HG02943 (cell line): ENCODE measurements at regions not wholly inside any gene's neighbourhood (a gene's known extent, or its start where the extent isn't known, plus 50 kb on each side); places are given as distances from the start of the nearest gene placed in this dataset.

Experiments used
- ATAC-seq: cut with Tn5 transposase; IDR thresholded peaks from one replicate; pipeline ENCODE4 v1.9.1; 2021; ENCODE audit warnings: mild to moderate bottlenecking, low read depth, moderate library complexity; ENCODE audit not compliant: unreplicated experiment

DNA sequence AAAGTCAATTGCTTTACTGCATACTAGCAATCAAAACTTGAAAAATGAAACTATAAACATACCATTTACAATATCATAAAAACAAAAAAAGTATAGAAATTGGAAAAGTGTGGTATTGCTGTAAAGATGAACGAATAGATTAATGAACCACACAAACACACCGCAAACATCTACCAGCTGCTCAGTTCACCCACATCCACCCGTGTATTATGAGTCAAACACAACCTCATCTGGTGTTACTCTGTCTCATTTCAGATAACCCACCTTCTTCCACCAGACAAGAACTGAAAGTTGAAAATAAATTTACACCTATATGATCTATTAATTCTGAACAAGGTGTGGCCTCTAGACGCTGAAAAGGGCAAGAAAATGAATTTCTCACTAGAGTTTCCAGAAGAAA lies 53.3 kb downstream of the BLID start:
- ATAC-seq, result no peak

DNA sequence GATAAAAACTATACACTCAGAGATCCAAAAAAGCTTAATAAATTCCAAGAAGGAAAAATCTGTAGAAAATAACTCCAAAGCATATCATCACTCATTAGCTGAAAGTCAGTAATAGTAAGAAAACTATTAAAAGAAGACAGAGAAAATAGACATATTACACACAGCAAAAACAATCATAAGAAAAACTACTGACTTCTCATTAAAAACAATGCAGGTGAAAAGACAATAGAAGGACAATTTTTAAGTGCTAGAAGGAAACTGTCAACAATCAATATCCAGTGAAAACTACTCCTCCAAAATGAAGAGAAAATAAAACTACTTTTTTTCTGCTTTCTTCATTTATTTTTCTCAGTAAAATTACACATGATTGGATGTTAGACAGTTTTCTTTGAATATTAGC lies 56.5 kb downstream of the BLID start:
- no peak for ATAC-seq

DNA sequence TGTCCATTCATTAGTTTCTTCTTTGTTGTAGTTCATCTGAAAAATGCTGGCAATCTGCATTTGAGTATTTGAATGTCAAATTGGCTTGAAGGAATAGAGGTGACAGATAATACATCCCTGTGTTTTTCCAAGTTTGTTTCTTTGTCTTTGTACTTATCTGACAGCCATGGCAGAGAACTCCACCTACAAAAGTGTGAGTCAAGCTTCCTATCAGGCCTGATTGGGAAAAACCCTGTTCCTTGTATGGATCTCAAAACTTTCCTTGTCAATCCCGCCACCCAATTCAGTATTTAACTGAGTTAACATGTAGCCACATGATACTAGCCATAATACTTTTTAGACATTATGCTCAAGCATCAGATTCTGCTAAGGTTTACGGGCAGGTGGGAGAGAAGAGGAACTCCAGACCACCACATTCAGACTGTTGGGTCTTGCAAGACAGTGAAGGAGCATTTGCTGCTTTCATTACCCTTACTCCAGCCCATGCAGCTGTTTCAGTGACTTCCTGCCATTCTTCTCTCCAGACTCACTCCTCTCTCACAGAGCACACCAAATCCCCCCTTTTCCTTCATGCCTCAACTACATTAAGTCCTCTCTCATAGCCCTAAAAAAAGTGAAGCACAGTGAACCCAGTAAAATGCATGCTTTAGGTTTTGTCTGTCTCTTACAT lies 65.9 kb downstream of the BLID start:
- no peak for ATAC-seq

DNA sequence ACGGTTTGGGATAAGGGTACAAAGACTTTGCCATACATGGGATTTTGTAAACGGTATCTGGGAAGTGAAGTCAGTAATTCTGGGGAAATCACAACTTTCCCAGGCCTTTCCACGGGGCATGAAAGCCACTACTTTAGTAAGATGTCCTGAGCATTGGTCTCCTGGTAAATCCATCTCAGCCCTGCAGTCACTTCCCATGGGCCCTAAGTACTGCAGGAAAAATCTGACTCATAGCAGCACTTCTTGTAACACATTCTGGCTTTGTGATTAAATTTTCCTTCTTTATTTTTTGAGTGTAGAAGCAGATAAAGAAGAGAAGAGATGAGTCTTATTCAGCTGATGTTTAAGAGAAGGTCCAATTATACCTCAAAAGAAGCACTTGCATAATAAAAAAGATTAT lies 67.6 kb downstream of the BLID start:
- no peak for ATAC-seq

DNA sequence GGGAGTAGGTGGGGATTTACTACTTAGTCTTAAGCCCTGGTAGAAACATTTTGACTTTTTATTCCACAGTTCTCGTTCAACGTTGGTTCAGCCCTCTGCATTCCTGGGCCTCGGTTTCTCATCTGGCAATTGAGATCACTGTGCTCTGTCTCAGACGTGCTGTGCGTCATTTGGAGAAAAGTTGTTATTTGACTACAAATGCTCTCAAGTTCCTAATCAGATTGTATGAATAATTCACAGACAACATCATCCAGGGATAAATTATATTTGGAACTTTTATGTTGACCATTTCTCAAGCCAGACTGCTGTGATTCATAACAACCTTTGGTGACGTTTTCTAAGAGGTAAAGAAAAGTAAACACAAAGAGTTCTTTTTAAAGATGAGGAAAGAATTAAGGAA lies 69.2 kb downstream of the BLID start:
- no peak for ATAC-seq

DNA sequence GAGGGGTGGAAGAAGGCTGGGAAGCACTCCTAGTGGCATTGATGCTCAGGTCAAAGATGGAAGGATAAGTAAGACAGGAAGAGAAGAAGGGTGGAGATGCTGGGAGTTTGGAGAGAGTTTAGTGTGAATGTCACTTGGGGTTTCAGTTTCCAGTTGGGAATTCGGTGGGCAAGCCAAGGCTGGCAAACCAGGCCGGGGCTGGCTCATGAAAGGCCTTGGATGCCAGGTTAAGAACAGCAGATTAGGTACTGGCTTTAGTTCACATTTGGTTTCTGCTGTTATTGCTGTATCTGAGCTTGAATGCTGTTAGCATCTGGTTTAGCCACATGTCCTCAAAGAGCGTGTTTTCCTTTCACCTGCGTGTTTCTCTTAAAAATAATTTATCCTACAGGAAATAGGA lies 69.6 kb downstream of the BLID start:
- ATAC-seq, result no peak

DNA sequence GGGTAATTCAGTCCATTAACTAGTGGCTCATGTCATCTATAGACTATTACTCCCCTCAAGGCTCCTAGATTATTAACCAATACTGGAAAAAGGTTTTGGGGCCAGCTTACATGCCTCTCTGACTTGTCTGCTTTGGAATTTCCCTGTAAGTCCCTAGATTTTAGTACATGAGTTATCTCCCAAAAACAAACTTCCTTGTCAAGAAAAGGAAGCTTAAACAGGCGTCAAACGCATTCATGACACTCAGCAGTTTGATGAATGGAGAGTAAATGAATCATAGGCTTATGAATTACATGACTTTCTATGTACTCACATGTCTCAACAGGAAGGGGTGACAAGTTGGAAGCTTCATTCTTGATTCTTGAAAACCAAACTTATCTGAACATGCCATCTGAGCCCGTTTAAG lies 70.8 kb downstream of the BLID start:
- no peak for ATAC-seq

DNA sequence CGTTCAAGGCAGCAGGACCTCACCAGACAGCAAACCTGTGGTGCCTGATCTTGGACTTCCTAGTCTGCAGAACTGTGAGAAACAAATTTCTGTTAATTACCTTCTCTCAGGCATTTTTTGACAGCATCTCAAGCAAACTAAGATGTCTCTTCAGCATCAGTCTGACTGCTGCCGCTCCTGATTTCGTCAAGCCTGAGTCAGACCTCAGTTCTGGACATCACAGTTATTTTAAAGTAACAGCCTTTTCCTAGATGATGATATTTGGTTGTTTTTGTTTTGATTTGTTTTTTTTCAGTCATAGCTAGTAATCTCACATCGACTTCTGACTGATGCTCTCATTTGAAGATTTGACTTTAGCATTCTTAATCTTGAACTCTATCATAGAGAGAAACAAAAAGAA lies 71.9 kb downstream of the BLID start:
- ATAC-seq, result no peak

DNA sequence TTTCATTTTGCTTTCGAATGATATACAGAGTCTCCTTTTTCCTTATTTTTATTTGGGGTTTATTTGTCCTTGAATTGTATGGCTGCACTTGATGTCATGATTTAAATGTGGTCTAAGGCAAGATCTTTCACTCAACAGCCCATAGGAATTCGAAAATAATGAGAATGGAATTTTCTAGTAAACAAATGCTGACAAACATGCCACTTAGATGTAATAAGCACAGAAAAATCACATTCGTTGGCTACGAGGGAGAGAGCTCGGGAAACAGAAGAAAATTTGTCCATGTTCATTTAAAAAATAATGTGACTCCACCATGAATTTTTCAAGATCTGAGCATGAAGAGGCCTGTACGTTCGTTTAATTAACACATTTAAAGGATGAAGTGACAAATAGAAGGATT lies 73.0 kb downstream of the BLID start:
- ATAC-seq, result no peak

DNA sequence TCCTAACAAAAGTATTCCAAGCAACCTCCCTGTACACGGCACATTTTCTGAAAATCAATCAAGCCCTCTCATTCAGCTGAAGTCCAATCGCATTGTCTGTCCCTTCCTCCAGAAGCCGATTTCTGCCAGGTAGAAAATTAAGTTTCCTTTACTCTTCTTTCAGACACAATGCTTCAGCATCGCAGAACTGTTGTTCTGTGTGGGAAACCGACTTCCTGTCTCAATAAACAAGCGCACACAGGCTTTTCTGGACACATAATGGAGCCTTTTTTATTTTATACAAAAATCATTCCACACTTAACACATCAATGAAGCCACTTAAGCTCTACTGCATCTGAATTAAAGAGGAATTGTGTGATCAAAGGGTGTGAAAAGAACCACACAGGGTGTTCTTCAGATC lies 75.6 kb downstream of the BLID start:
- no peak for ATAC-seq

DNA sequence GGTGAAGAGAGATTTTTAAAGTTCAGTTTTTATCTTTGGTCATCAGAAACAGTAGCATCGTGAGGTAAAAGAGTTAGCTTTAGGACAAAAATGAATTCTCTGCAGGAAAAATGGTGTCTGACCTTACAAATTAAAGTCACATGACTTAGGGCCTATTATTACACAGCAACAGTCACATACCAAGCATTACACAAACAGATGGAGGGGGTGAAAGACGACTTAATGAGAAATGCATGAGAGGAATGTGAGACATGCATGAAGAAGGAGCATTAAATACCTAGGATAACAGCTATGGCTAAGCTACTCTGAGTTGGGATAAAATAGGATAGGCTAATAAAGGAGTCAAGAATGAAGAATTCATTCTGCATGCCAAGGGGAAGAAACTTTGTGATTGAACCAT lies 77.5 kb downstream of the BLID start:
- no peak for ATAC-seq

DNA sequence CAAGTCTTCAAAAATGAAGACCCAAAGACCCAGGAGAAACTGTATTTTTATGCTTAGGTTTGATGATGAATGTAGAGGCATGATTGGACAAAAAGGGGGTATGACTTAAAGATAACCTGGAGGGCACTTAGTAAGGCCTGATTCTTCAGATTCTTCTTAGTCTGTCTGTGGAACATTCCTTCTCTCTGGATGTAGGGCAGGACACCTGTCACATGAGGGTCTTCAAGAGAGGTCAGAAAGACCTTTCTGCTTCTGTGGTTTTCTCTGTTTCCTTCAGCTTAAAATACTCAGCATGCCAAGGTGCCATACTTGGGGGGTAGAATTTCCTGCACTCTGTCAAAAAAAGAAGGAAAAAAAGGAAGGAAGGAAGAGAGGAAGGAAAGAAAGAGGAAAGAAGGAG lies 78.1 kb downstream of the BLID start:
- no peak for ATAC-seq

DNA sequence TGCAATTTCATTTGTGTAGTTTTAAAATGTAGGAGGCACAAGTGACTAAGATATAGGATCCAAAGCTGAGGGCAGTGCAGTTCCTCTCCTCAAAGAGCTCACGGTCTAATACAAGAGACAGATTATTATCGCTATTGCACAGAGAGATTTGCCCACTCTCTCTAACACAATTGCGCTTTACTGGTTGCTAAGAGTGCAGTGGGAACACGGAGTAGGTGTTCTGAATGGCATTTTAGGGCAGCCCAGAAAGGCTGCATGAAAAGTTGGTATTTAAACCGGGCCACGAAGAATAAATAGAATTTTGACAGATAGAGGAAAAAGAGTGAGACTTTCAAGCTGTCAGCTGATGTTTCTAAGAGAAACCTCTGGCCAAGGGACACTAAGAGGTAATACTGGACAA lies 79.5 kb downstream of the BLID start:
- no peak for ATAC-seq

DNA sequence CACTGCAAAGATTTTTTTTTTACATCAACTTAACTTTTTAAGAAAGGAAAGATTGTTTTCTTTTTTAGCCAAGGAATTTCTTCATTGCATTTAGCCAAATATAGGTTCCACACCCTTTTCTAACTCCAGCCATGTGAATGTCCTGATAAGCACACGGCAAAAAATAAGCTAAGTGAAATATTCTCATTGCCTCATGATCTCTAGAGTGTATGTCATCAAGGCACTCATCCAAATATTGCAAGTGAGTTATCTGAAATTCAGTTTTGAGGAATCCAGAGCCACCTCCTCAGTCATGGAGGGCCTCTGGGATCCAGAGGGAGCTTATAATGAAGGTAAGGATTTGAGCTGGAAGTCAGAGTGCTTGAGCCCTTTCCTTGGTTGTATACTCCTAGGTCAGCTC lies 80.0 kb downstream of the BLID start:
- ATAC-seq, result no peak

DNA sequence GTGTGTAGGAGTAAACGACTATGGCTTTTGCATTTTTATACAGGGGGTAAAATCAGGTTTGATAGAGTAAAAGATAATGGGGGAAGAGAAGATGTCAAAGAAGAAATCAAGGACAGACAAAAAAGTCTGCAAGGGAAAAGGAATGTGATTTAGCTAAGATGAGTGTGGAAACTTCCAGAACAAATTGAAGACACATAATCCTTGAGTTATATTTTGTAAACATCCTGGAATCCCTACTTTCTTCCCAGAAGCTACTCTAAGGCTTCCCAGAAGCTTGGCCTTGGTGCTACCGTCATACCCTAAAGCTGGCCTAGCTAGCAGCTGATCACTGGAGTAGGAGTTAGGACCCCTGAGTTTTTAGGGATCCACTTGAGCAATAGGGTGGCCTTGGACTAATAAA lies 82.4 kb downstream of the BLID start:
- ATAC-seq, result no peak

DNA sequence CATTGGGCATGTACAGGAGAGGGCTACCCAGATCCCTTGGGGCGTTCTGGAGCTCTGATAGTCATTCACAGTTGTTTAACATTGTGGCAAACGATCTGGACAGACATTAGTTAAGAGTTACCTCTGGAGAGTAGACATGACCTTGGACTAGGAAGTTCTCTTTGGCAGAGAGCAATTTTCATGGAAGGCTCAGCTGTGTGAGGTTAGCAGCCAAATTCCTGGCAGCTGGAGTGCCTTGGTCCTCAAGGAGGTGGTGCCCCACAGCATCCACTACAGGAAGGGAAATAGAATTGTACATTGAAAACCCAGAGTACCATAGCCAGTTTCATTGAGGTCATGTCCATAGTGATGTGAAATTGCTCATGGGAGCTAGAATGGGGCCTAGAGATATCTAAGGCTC lies 82.8 kb downstream of the BLID start:
- ATAC-seq, result no peak

DNA sequence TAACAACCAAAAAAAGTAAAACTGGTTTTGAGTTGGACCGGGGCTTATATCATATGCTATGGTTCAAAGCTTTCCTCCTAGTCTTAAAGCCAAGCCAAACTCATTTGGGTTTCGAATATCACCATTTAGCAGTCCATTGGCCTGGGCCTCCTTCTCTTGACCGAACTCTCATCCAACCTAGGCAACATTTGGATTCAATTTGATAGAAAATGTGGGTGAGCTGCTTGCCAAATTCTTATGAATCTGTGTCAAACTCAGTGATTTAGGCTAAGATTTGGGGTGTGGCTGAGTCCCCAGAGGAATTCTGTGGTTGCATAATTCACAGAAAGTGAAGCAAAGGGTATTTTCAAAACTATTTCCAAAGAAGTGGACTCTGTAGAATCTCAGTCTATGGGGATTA lies 83.7 kb downstream of the BLID start:
- ATAC-seq, result no peak

DNA sequence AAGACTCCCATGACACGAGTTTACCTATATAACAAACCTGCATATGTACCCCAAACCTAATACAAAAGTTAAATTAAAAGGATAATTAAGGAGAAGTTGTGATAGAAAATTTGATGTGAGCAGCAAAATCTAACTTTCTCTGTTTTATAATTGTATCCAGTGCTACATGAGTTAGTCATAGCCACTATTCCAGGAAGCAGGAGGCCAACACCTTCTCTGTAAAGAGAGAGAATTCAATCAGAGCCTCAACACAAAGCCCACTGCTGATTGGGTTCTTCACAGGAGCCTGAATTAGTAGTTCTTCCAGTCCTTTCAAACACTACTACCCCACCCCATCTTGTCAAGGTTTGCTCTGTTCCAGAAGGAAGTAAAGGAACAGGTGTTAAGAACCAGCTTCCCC lies 84.2 kb downstream of the BLID start:
- no peak for ATAC-seq

DNA sequence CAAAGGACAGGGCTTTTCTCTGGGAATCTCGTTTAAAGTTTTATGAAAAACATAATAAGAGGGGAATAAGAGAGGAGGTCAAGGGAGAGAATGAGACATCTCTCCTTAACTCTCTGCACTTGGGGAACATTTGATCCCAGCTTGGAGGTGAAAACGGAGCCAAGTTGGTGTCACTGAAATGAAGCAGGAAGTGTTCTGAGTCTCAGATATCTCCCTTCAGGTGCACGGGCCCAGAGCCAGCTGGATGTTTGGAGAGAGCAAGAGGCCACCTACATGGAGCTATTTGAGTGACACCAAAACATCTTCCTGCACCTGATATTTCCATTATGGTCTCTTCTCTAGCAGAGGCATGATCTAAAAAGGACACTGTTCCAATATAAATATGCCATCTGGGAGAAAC lies 85.7 kb downstream of the BLID start:
- ATAC-seq, result no peak

DNA sequence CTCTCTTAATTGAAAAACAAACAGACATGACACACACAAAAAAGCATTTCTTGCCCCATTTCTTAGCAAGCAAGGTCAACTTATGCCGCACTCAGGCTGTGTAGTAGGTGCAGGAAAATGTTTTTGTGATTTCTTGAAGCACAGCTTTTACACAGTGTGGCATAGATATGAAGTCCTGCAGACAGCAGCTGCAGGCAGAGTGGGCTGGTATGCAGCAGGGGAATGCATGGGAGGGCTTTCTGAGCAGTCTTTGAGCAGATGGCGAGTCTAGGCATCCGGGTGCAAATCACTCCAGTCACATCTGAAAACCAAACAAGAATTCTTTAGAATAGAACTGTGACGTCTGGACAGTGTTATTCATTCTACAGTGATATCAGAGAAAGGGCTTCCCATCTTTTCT lies 87.5 kb downstream of the BLID start:
- no peak for ATAC-seq

DNA sequence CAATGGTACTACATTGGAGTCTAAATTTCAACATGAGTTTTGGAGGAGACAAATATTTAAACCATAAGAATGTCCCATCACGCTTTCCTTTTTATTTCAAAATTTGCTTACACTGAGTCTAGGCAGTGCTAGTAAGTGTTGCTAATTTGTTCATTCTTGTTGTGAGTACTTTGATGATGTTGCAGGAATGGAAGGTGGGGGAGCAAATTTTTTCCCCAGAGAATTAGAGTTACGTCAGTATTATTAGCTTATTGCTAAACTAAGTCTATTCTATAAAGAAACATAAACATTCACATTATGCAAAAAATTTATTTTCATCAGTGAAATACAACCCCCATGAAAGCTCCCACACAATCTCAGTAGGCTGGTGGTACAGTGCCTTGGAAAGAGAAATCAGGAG lies 88.0 kb downstream of the BLID start:
- no peak for ATAC-seq

DNA sequence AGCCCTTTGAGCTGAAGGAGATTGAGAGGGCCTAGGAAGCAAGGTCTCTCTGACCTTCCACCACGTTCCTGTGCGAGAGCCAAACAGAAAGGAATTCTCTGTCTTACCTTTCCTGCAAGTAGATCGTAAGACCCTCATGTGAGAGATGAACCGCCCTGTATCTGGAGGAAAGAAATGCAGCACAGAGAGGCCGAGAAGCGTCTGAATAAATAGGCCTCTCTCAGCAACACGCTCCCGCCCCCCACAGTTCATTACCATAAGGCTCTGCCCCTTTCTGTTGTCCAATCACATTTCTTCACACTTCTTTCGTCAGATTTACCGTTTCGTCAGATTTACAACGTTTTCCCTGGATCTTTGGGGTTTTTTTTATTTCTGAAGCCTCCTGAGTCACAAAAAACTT lies 90.3 kb downstream of the BLID start:
- ATAC-seq, result no peak

DNA sequence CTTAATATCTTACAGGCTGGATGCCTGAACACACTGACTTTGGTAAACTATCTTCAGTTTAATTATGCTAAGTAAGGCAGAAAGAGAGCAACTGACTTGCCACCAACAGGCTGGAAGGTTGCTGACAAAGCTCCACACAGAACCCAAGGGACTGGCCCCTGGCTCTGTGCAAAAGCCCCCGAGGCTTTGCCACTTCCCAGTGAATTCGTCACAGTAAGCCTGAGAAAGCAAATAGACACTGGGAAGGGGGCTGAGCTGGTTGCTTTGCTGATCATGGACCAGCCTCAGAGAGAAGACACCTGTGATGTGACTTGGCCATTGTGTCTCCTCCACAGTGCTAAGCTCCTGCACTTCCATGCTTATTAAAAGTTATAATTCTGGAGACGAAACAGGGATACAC lies 91.7 kb downstream of the BLID start:
- ATAC-seq, result no peak
